ENCODE measurements at regions not wholly inside any gene's neighbourhood (a gene's known extent, or its start where the extent isn't known, plus 50 kb on each side); places are given as distances from the start of the nearest gene placed in this dataset.

GRCh38 chr1:94640125-94640524, 98.6 kb upstream of the F3 start:
- no peak for TF ChIP-seq CTCF (IDR thresholded peaks at IDR 0.05; ENCODE audit: low read length, missing control alignments)
- no peak for DNase-seq (ENCODE audit: low read depth)
- H3K4me3 ChIP-seq (replicated peaks; ENCODE audit: low read depth, low read length): no peak overlapping the region

GRCh38 chr1:94637121-94637520, 95.6 kb upstream of the F3 start:
- H3K4me3 ChIP-seq (replicated peaks; ENCODE audit: low read depth, low read length): no peak overlapping the region
- no peak for TF ChIP-seq CTCF (IDR thresholded peaks at IDR 0.05; ENCODE audit: low read length, missing control alignments)
- no peak for DNase-seq (ENCODE audit: low read depth)

- H3K4me3 ChIP-seq (replicated peaks; ENCODE audit: low read depth, low read length): no peak overlapping the region
Measured at GRCh38 chr1:94636624-94637023, 95.1 kb upstream of the F3 start.

GRCh38 chr1:94636100-94636499, 94.5 kb upstream of the F3 start:
- no peak for TF ChIP-seq CTCF (IDR thresholded peaks at IDR 0.05; ENCODE audit: low read length, missing control alignments)
- DNase-seq (ENCODE audit: low read depth): no peak
- H3K4me3 ChIP-seq (replicated peaks; ENCODE audit: low read depth, low read length): no peak overlapping the region

More at GRCh38 chr1:94636624-94637023, 95.1 kb upstream of the F3 start:
- peak; percentile 76 for DNase-seq (ENCODE audit: low read depth)
- no peak for TF ChIP-seq CTCF (IDR thresholded peaks at IDR 0.05; ENCODE audit: low read length, missing control alignments)

- no peak overlapping the region for H3K4me3 ChIP-seq (replicated peaks; ENCODE audit: low read depth, low read length)
- TF ChIP-seq CTCF (IDR thresholded peaks at IDR 0.05; ENCODE audit: low read length, missing control alignments): peak; percentile 18
- DNase-seq (ENCODE audit: low read depth): peak; percentile 20
Measured at GRCh38 chr1:94634977-94635416, 93.4 kb upstream of the F3 start.

- DNase-seq (ENCODE audit: low read depth): peak; percentile 64
- no peak for TF ChIP-seq CTCF (IDR thresholded peaks at IDR 0.05; ENCODE audit: low read length, missing control alignments)
- no peak overlapping the region for H3K4me3 ChIP-seq (replicated peaks; ENCODE audit: low read depth, low read length)
Measured at GRCh38 chr1:94633051-94633450, 91.5 kb upstream of the F3 start.

Measured in fibroblast of pulmonary artery (primary cell).